ENCODE measurements at regions not wholly inside any gene's neighbourhood (a gene's known extent, or its start where the extent isn't known, plus 50 kb on each side); places are given as distances from the start of the nearest gene placed in this dataset.
A peak's percentile ranks its signal among the peaks of the same experiment; 100 is the strongest.

GRCh38 chr16:51286272-51286671 is 135.2 kb upstream of the SALL1 start:
- H3K4me3 ChIP-seq (ENCODE audit: low read depth, low read length), result no peak overlapping the region
- DNase-seq, result no peak
- H3K9me3 ChIP-seq (ENCODE audit: severe bottlenecking), result no peaks in the 10 kb centered on the region

GRCh38 chr16:51276336-51276735 is 125.3 kb upstream of the SALL1 start:
- TF ChIP-seq CTCF (IDR thresholded peaks at IDR 0.05; ENCODE audit: low read depth, low read length), result no peak
- no peak for DNase-seq

More at GRCh38 chr16:51286272-51286671, 135.2 kb upstream of the SALL1 start:
- Histone ChIP-seq H3K27ac (no peak overlapping the region), H3K36me3 (no peaks in the 10 kb centered on the region), H3K27me3 (ENCODE audit: insufficient read depth, low read depth, severe bottlenecking) (no peaks in the 10 kb centered on the region)
- TF ChIP-seq CTCF (IDR thresholded peaks at IDR 0.05; ENCODE audit: low read depth, low read length), result no peak

GRCh38 chr16:51272420-51272819 is 121.3 kb upstream of the SALL1 start:
- Histone ChIP-seq H3K27me3 (ENCODE audit: insufficient read depth, low read depth, severe bottlenecking) (no peaks in the 10 kb centered on the region), H3K9me3 (ENCODE audit: severe bottlenecking) (peaks cover 3% of the 10 kb centered on the region), H3K36me3 (no peaks in the 10 kb centered on the region), H3K4me3 (ENCODE audit: low read depth, low read length) (no peak overlapping the region), H3K27ac (no peak overlapping the region)
- no peak for DNase-seq
- TF ChIP-seq CTCF (IDR thresholded peaks at IDR 0.05; ENCODE audit: low read depth, low read length), result no peak

More at GRCh38 chr16:51276336-51276735, 125.3 kb upstream of the SALL1 start:
- Histone ChIP-seq H3K27ac (no peak overlapping the region), H3K9me3 (ENCODE audit: severe bottlenecking) (no peaks in the 10 kb centered on the region), H3K4me3 (ENCODE audit: low read depth, low read length) (no peak overlapping the region), H3K36me3 (no peaks in the 10 kb centered on the region), H3K27me3 (ENCODE audit: insufficient read depth, low read depth, severe bottlenecking) (no peaks in the 10 kb centered on the region)

GRCh38 chr16:51271156-51271701 is 120.2 kb upstream of the SALL1 start:
- DNase-seq, result no peak
- no peak overlapping the region for H3K27ac ChIP-seq
- H3K9me3 ChIP-seq (ENCODE audit: severe bottlenecking), result peaks cover 3% of the 10 kb centered on the region
- H3K36me3 ChIP-seq, result no peaks in the 10 kb centered on the region
- H3K27me3 ChIP-seq (ENCODE audit: insufficient read depth, low read depth, severe bottlenecking), result no peaks in the 10 kb centered on the region
- H3K4me3 ChIP-seq (ENCODE audit: low read depth, low read length), result no peak overlapping the region
- TF ChIP-seq CTCF (IDR thresholded peaks at IDR 0.05; ENCODE audit: low read depth, low read length), result no peak

- no peaks in the 10 kb centered on the region for H3K27me3 ChIP-seq (ENCODE audit: insufficient read depth, low read depth, severe bottlenecking)
- no peak for DNase-seq
- H3K9me3 ChIP-seq (ENCODE audit: severe bottlenecking), result peaks cover 6% of the 10 kb centered on the region
- H3K27ac ChIP-seq, result peak overlapping the region; percentile 25
- no peak overlapping the region for H3K4me3 ChIP-seq (ENCODE audit: low read depth, low read length)
- TF ChIP-seq CTCF (IDR thresholded peaks at IDR 0.05; ENCODE audit: low read depth, low read length), result no peak
- H3K36me3 ChIP-seq, result no peaks in the 10 kb centered on the region
These were observed 117.2 kb upstream of the SALL1 start for GRCh38 chr16:51268237-51268636.

- TF ChIP-seq CTCF (IDR thresholded peaks at IDR 0.05; ENCODE audit: low read depth, low read length), result no peak
- H3K9me3 ChIP-seq (ENCODE audit: severe bottlenecking), result peaks cover 7% of the 10 kb centered on the region
- H3K27ac ChIP-seq, result peak overlapping the region; percentile 25
- H3K36me3 ChIP-seq, result no peaks in the 10 kb centered on the region
- no peaks in the 10 kb centered on the region for H3K27me3 ChIP-seq (ENCODE audit: insufficient read depth, low read depth, severe bottlenecking)
- H3K4me3 ChIP-seq (ENCODE audit: low read depth, low read length), result no peak overlapping the region
- DNase-seq, result no peak
These were observed 116.6 kb upstream of the SALL1 start for GRCh38 chr16:51267681-51268080.
